ENCODE measurements at regions not wholly inside any gene's neighbourhood (a gene's known extent, or its start where the extent isn't known, plus 50 kb on each side); places are given as distances from the start of the nearest gene placed in this dataset.

- no peaks in the 10 kb centered on the region for H3K4me1 ChIP-seq (ENCODE audit: control insufficient read depth, insufficient read depth, low read length)
- ChIA-PET POLR2A (no interaction called here), CTCF (no interaction called here)
- H3K4me3 ChIP-seq (ENCODE audit: low read depth, low read length): no peak overlapping the region
- H3K36me3 ChIP-seq (ENCODE audit: control insufficient read depth in 2 of 2, insufficient read depth in 1 of 2, low read length in 2 of 2): no peaks in the 10 kb centered on the region
- H3K9me3 ChIP-seq (ENCODE audit: control insufficient read depth, insufficient read depth, low read depth, low read length): no peaks in the 10 kb centered on the region
- TF ChIP-seq ZSCAN18 (tag by site-specific recombination; IDR thresholded peaks at IDR 0.05): no peak
- TF ChIP-seq ZNF341 (tag by site-specific recombination; IDR thresholded peaks at IDR 0.05; ENCODE audit: low read depth): no peak
- TF ChIP-seq ZNF155 (tag by site-specific recombination; IDR thresholded peaks at IDR 0.05): no peak
- H3K27ac ChIP-seq (ENCODE audit: extremely low read depth, low read depth, low read length): no peak overlapping the region
Measured at GRCh38 chr13:55359067-55359466, 1781.7 kb upstream of the PRR20A start.

- no peaks in the 10 kb centered on the region for H3K9me3 ChIP-seq (ENCODE audit: control insufficient read depth, insufficient read depth, low read depth, low read length)
- no peak for TF ChIP-seq ZBTB26 (tag by site-specific recombination; optimal IDR thresholded peaks at IDR 0.05)
- TF ChIP-seq KLF7 (tag by site-specific recombination; IDR thresholded peaks at IDR 0.05; ENCODE audit: borderline replicate concordance): no peak
- TF ChIP-seq YY1 (tag by site-specific recombination; IDR thresholded peaks at IDR 0.05): no peak
- TF ChIP-seq WT1 (tag by site-specific recombination; IDR thresholded peaks at IDR 0.05): no peak
- H3K4me1 ChIP-seq (ENCODE audit: control insufficient read depth, insufficient read depth, low read length): no peaks in the 10 kb centered on the region
- POLR2A ChIA-PET: no interaction called here
- CTCF ChIA-PET: no interaction called here
- H3K36me3 ChIP-seq (ENCODE audit: control insufficient read depth in 2 of 2, insufficient read depth in 1 of 2, low read length in 2 of 2): no peaks in the 10 kb centered on the region
- H3K27ac ChIP-seq (ENCODE audit: extremely low read depth, low read depth, low read length): no peak overlapping the region
- H3K4me3 ChIP-seq (ENCODE audit: low read depth, low read length): no peak overlapping the region
Measured at GRCh38 chr13:55361141-55361540, 1779.6 kb upstream of the PRR20A start.

GRCh38 chr13:55366676-55367075 lies 1774.0 kb upstream of the PRR20A start:
- H3K4me1 ChIP-seq (ENCODE audit: control insufficient read depth, insufficient read depth, low read length): no peaks in the 10 kb centered on the region
- no peak overlapping the region for H3K4me3 ChIP-seq (ENCODE audit: low read depth, low read length)
- TF ChIP-seq GLI4 (tag by site-specific recombination; IDR thresholded peaks at IDR 0.05) (no peak), SP2 (tag by site-specific recombination; IDR thresholded peaks at IDR 0.05) (no peak), ZNF626 (tag by site-specific recombination; IDR thresholded peaks at IDR 0.05) (no peak), HOXD13 (CRISPR knock-in tag; IDR thresholded peaks at IDR 0.05; ENCODE audit: borderline replicate concordance) (no peak), ZNF155 (tag by site-specific recombination; IDR thresholded peaks at IDR 0.05) (no peak), YY2 (tag by site-specific recombination; IDR thresholded peaks at IDR 0.05) (no peak), ZBTB8A (tag by site-specific recombination; IDR thresholded peaks at IDR 0.05) (no peak), ZNF394 (tag by site-specific recombination; IDR thresholded peaks at IDR 0.05; ENCODE audit: borderline replicate concordance) (no peak), KLF1 (tag by site-specific recombination; IDR thresholded peaks at IDR 0.05) (no peak), ZNF707 (tag by site-specific recombination; IDR thresholded peaks at IDR 0.05) (no peak)
- POLR2A ChIA-PET: no interaction called here
- no peaks in the 10 kb centered on the region for H3K36me3 ChIP-seq (ENCODE audit: control insufficient read depth in 2 of 2, insufficient read depth in 1 of 2, low read length in 2 of 2)
- H3K27ac ChIP-seq (ENCODE audit: extremely low read depth, low read depth, low read length): no peak overlapping the region
- no peaks in the 10 kb centered on the region for H3K9me3 ChIP-seq (ENCODE audit: control insufficient read depth, insufficient read depth, low read depth, low read length)
- CTCF ChIA-PET: no interaction called here

GRCh38 chr13:55394470-55394869 lies 1746.2 kb upstream of the PRR20A start:
- Histone ChIP-seq H3K4me3 (ENCODE audit: low read depth, low read length) (no peak overlapping the region), H3K4me1 (ENCODE audit: control insufficient read depth, insufficient read depth, low read length) (no peaks in the 10 kb centered on the region), H3K9me3 (ENCODE audit: control insufficient read depth, insufficient read depth, low read depth, low read length) (no peaks in the 10 kb centered on the region), H3K36me3 (ENCODE audit: control insufficient read depth in 2 of 2, insufficient read depth in 1 of 2, low read length in 2 of 2) (no peaks in the 10 kb centered on the region), H3K27ac (ENCODE audit: extremely low read depth, low read depth, low read length) (no peak overlapping the region)
- ChIA-PET CTCF (no interaction called here), POLR2A (no interaction called here)
- TF ChIP-seq ZNF248 (tag by site-specific recombination; IDR thresholded peaks at IDR 0.05) (no peak), ZNF211 (tag by site-specific recombination; IDR thresholded peaks at IDR 0.05; ENCODE audit: low read depth) (no peak), ZNF121 (tag by site-specific recombination; IDR thresholded peaks at IDR 0.05) (no peak), TSHZ1 (tag by site-specific recombination; IDR thresholded peaks at IDR 0.05; ENCODE audit: borderline replicate concordance) (no peak), ZNF302 (tag by site-specific recombination; IDR thresholded peaks at IDR 0.05; ENCODE audit: low read depth) (no peak), ZNF335 (tag by site-specific recombination; conservative IDR thresholded peaks at IDR 0.05) (no peak), ZNF311 (tag by site-specific recombination; IDR thresholded peaks at IDR 0.05; ENCODE audit: borderline replicate concordance) (no peak), KLF16 (tag by site-specific recombination; IDR thresholded peaks at IDR 0.05) (no peak), GLIS2 (tag by site-specific recombination; IDR thresholded peaks at IDR 0.05) (no peak)
